BJ (cell line): ENCODE measurements at regions not wholly inside any gene's neighbourhood (a gene's known extent, or its start where the extent isn't known, plus 50 kb on each side); places are given as distances from the start of the nearest gene placed in this dataset.

Experiments used
- CTCF ChIA-PET: fragments of 350-600 bp; formaldehyde crosslinking; extraction: SDS; loops from one replicate; lab custom pipeline; 2021; ENCODE audit warnings: antibody characterized with exemption, inconsistent platforms; lab: Yijun Ruan, JAX
- POLR2A ChIA-PET: fragments of 300-600 bp; sonication (Branson Sonifier 250); formaldehyde crosslinking; extraction: SDS; loops from one replicate; lab custom pipeline; 2021; ENCODE audit warnings: antibody characterized with exemption; lab: Charles Lee
- DNase-seq: peaks from one replicate; pipeline ENCODE4 v3.0.0-alpha.2; 2011; ENCODE audit warnings: low read depth
- H3K27me3 ChIP-seq: 2 replicates; pipeline ENCODE4 v1.6.0; 2011; ENCODE audit warnings: low read length; ENCODE audit not compliant: control insufficient read depth, insufficient read depth
- H3K36me3 ChIP-seq: 2 replicates; pipeline ENCODE4 v1.5.1; 2011; ENCODE audit warnings: low read length; ENCODE audit not compliant: control insufficient read depth, insufficient read depth
- H3K4me3 ChIP-seq: 2 replicates; pipeline ENCODE4 v1.5.1; 2011; ENCODE audit warnings: low read depth, mild to moderate bottlenecking, control low read depth, low read length
- CTCF ChIP-seq: IDR thresholded peaks from 2 replicates; pipeline ENCODE4 v1.5.1; 2011; ENCODE audit warnings: low read depth, mild to moderate bottlenecking, control low read depth, inconsistent platforms, low read length, moderate library complexity; ENCODE audit not compliant: insufficient read depth

- CTCF ChIA-PET = no interaction called here
- H3K27me3 ChIP-seq = no peaks in the 10 kb centered on the region
- TF ChIP-seq CTCF = no peak
- POLR2A ChIA-PET = no interaction called here
- no peak overlapping the region for H3K4me3 ChIP-seq
- no peaks in the 10 kb centered on the region for H3K36me3 ChIP-seq
- no peak for DNase-seq
Measured at GRCh38 chr4:185862340-185862739, 50.3 kb upstream of the SORBS2 start.

- no peak for TF ChIP-seq CTCF
- Histone ChIP-seq H3K36me3 (no peaks in the 10 kb centered on the region), H3K27me3 (no peaks in the 10 kb centered on the region), H3K4me3 (no peak overlapping the region)
- ChIA-PET CTCF (interaction anchor here (0.9 kb wide), 1 partner anchor 12 kb away, joined by 3 read pairs; no protein-coding TSS in a partner anchor), POLR2A (interaction anchor here (0.6 kb wide), 1 partner anchor 97 kb away, joined by 3 read pairs; no protein-coding TSS in a partner anchor)
- no peak for DNase-seq
Measured at GRCh38 chr4:185863946-185864345, 52.0 kb upstream of the SORBS2 start.

GRCh38 chr4:185865901-185866328, 53.9 kb upstream of the SORBS2 start:
- ChIA-PET CTCF (interaction anchor here (1.4 kb wide), 1 partner anchor 156 kb away, joined by 3 read pairs; no protein-coding TSS in a partner anchor), POLR2A (no interaction called here)
- Histone ChIP-seq H3K27me3 (no peaks in the 10 kb centered on the region), H3K4me3 (no peak overlapping the region), H3K36me3 (no peaks in the 10 kb centered on the region)
- no peak for DNase-seq
- TF ChIP-seq CTCF = no peak

- no peaks in the 10 kb centered on the region for H3K36me3 ChIP-seq
- H3K4me3 ChIP-seq = no peak overlapping the region
- TF ChIP-seq CTCF = no peak
- CTCF ChIA-PET = interaction anchor here (0.6 to 1.4 kb wide), 3 partner anchors 9 to 56 kb away, joined by 3 read pairs; partner anchors contain the start of gene SORBS2
- DNase-seq = no peak
- no peaks in the 10 kb centered on the region for H3K27me3 ChIP-seq
- POLR2A ChIA-PET = no interaction called here
Measured at GRCh38 chr4:185867770-185868169, 55.8 kb upstream of the SORBS2 start.

- no peak for DNase-seq
Measured at GRCh38 chr4:185868983-185869382, 57.0 kb upstream of the SORBS2 start.

More at GRCh38 chr4:185868983-185869382, 57.0 kb upstream of the SORBS2 start:
- H3K36me3 ChIP-seq = no peaks in the 10 kb centered on the region
- ChIA-PET CTCF (interaction anchor here (1.4 kb wide), 1 partner anchor 57 kb away, joined by 3 read pairs; the partner anchor contains the start of gene SORBS2), POLR2A (no interaction called here)
- H3K4me3 ChIP-seq = no peak overlapping the region
- H3K27me3 ChIP-seq = no peaks in the 10 kb centered on the region
- TF ChIP-seq CTCF = no peak
